Common myeloid progenitor, CD34-positive (primary cell): ENCODE measurements at regions not wholly inside any gene's neighbourhood (a gene's known extent, or its start where the extent isn't known, plus 50 kb on each side); places are given as distances from the start of the nearest gene placed in this dataset.

ENCODE experiments used
- CTCF ChIA-PET: fragments of 350-600 bp; sonication (Branson Sonifier 250); formaldehyde crosslinking; loops from one replicate; lab custom pipeline; 2021; ENCODE audit warnings: antibody characterized with exemption; lab: Charles Lee
- POLR2A ChIA-PET: fragments of 350-600 bp; sonication (Branson Sonifier 250); formaldehyde crosslinking; loops from one replicate; lab custom pipeline; 2021; ENCODE audit warnings: antibody characterized with exemption; lab: Charles Lee
- DNase-seq, 3 donors: peaks; one replicate each; pipeline versions ENCODE4 v3.0.0 to v3.0.0-alpha.2; 2013
- H3K27ac ChIP-seq, 2 experiments: 1 replicate in 1 of 2; 2 replicates in 1 of 2; pipeline ENCODE4 v1.7.0; 2013; ENCODE audit warnings: inconsistent platforms in 2 of 2, low read length in 2 of 2, mild to moderate bottlenecking in 2 of 2, low read depth in 1 of 2, moderate library complexity in 1 of 2; ENCODE audit not compliant: severe bottlenecking in 2 of 2, insufficient read depth in 1 of 2, poor library complexity in 1 of 2
- H3K27me3 ChIP-seq, 5 experiments: replicated peaks in 2 of 5; 1 replicate in 3 of 5; 2 replicates in 2 of 5; pipeline versions ENCODE4 v1.6.1 to v1.7.0; 2013; ENCODE audit warnings: low read length in 4 of 5, mild to moderate bottlenecking in 2 of 5, moderate library complexity in 2 of 5, inconsistent platforms in 1 of 5; ENCODE audit not compliant: insufficient read depth in 5 of 5, control insufficient read depth in 4 of 5
- H3K36me3 ChIP-seq, 4 experiments: 1 replicate in 2 of 4; 2 replicates in 2 of 4; pipeline versions ENCODE4 v1.6.1 to v1.7.0; 2013; ENCODE audit warnings: low read length in 3 of 4, control low read depth in 1 of 4, mild to moderate bottlenecking in 1 of 4; ENCODE audit not compliant: control insufficient read depth in 4 of 4, insufficient read depth in 4 of 4
- H3K4me1 ChIP-seq, 4 experiments: 1 replicate in 3 of 4; 2 replicates in 1 of 4; pipeline versions ENCODE4 v1.6.1 to v1.7.1; 2013; ENCODE audit warnings: low read length in 3 of 4, mild to moderate bottlenecking in 3 of 4, control low read depth in 1 of 4, inconsistent platforms in 1 of 4, moderate library complexity in 1 of 4; ENCODE audit not compliant: control insufficient read depth in 4 of 4, insufficient read depth in 4 of 4; ENCODE audit errors: control extremely low read depth in 1 of 4
- H3K4me3 ChIP-seq, 7 experiments: 1 replicate in 4 of 7; 2 replicates in 3 of 7; pipeline versions ENCODE4 v1.5.1 to v1.7.0; 2013; ENCODE audit warnings: mild to moderate bottlenecking in 7 of 7, low read length in 6 of 7, moderate library complexity in 6 of 7, inconsistent platforms in 2 of 7, low read depth in 2 of 7, control low read depth in 1 of 7; ENCODE audit not compliant: insufficient read depth in 4 of 7, control insufficient read depth in 1 of 7; ENCODE audit errors: extremely low read depth in 1 of 7
- H3K9me3 ChIP-seq, 5 experiments: 1 replicate in 4 of 5; 2 replicates in 1 of 5; pipeline versions ENCODE4 v1.6.1 to v1.7.1; 2013; ENCODE audit warnings: low read length in 4 of 5, mild to moderate bottlenecking in 2 of 5, inconsistent platforms in 1 of 5, low read depth in 1 of 5, moderate library complexity in 1 of 5; ENCODE audit not compliant: control insufficient read depth in 4 of 5, insufficient read depth in 2 of 5; ENCODE audit errors: control extremely low read depth in 1 of 5
- WGBS: methylation state at CpG from one replicate; pipeline ENCODE4 v1.1.5; 2013; ENCODE audit not compliant: insufficient coverage; 5-methylcytosine and 5-hydroxymethylcytosine counted together

DNA sequence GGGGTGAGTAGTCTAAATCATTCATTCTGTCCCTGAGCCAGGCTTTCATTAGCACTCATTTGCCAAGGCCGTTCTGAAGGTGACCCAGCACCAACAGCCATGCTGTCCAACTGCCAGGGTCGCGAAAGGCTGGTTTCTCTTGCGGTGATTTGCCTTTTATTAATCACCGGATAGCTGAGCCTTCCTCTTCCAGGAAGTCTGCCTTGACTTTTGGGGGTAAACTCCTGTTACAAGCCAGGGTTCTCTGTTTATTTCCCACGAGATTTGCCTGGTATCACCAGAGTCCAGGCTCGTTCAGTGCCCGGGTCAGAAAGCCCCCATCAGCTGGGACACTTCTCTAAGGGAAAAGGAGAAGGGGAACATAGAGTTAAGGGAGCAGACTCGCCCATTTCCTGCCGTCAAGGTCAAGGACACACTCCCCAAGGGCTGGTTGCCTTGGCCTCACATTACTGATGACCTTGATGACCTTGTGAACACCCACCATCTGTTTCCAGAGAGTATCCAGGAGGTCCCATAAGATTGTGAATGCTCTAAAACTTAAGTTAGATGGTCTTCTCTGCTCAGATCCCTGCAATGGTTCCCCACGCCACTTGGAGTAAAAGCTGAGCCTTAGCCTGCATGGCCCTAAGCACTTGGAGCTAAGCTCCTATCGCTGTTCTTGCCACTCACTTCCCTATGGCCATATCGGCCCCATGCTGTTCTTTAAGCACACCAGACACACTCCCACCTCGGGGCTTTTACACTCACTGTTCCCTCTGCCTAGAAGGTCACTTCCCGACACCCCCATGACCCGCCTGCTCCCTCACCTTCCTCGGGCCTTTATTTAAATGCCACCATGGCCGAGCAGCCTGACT lies 96.0 kb upstream of the EPCAM start:
- ChIA-PET POLR2A (interaction anchor here (0.6 kb wide), 1 partner anchor 12 kb away, joined by 3 read pairs; no protein-coding TSS in a partner anchor), CTCF (interaction anchor here (0.6 to 7.6 kb wide), 16 partner anchors 9 to 320 kb away, joined by 3 to 43 read pairs (median 4); no protein-coding TSS in a partner anchor)
- H3K27me3 ChIP-seq, result no peaks in the 10 kb centered on the region
- no peak overlapping the region for H3K27ac ChIP-seq
- H3K9me3 ChIP-seq, result no peaks in the 10 kb centered on the region
- peaks cover 0 to 11% (median 9%) of the 10 kb centered on the region in 4 experiments for H3K4me1 ChIP-seq
- no peak for DNase-seq
- H3K36me3 ChIP-seq, result no peaks in the 10 kb centered on the region
- 85% methylated on average over 17 of the region's 18 CpGs for WGBS
- peak overlapping the region in 2 of 7 experiments; percentile 64 to 70 for H3K4me3 ChIP-seq

DNA sequence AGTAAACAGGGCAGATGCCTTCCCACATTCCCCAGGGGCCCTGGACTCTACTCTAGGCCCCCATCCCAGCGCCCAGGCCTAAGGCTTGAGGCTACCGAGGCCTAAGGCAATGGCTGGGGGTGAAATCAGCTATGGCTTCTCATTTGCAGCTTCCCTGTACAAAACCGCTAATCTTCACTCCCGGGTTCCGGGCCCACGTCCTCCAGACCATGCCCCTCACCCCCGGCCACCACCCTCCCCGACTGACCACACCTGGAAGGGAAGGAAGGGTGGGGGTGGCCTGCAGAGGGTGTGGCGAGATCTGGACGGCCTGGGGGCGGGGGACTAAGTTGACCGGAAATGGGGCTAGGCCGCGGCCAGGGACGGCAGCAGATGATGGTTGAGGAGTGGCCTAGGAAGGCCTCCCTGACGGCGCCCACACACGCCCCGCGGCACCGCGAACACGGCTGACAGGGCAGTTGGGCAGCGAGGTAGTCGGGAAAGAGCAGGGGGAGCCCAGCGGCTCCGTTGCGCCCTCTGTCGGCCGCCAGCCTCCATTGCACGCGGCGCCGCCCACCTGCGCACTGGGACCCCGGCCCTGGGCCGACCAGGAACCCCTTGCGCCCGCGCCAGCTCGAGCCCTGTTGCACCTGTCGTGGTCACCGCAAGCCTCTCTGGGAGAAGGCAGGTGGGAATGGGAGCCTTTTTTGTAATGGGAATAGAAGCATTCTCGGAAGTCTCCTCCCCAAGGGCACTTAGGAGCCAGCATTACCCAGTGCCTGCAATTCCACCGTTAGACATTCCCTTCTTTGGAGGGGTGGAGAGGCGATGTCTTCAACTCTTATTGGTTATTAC lies 95.9 kb upstream of the CALM2 start:
- CTCF ChIA-PET, result interaction anchor here (0.6 to 7.6 kb wide), 17 partner anchors 10 to 319 kb away, joined by 3 to 43 read pairs (median 3); no protein-coding TSS in a partner anchor
- peak; percentile 35 to 60 (median 58) for DNase-seq
- POLR2A ChIA-PET, result interaction anchor here (1.6 kb wide), 1 partner anchor 93 kb away, joined by 4 read pairs; no protein-coding TSS in a partner anchor
- H3K27me3 ChIP-seq, result no peaks in the 10 kb centered on the region
- H3K27ac ChIP-seq, result no peak overlapping the region
- H3K36me3 ChIP-seq, result no peaks in the 10 kb centered on the region
- H3K9me3 ChIP-seq, result no peaks in the 10 kb centered on the region
- WGBS, result 2% methylated on average over 32 of the region's 46 CpGs
- H3K4me1 ChIP-seq, result peaks cover 0 to 11% (median 9%) of the 10 kb centered on the region in 4 experiments
- peak overlapping the region; percentile 6 to 70 (median 53) for H3K4me3 ChIP-seq

DNA sequence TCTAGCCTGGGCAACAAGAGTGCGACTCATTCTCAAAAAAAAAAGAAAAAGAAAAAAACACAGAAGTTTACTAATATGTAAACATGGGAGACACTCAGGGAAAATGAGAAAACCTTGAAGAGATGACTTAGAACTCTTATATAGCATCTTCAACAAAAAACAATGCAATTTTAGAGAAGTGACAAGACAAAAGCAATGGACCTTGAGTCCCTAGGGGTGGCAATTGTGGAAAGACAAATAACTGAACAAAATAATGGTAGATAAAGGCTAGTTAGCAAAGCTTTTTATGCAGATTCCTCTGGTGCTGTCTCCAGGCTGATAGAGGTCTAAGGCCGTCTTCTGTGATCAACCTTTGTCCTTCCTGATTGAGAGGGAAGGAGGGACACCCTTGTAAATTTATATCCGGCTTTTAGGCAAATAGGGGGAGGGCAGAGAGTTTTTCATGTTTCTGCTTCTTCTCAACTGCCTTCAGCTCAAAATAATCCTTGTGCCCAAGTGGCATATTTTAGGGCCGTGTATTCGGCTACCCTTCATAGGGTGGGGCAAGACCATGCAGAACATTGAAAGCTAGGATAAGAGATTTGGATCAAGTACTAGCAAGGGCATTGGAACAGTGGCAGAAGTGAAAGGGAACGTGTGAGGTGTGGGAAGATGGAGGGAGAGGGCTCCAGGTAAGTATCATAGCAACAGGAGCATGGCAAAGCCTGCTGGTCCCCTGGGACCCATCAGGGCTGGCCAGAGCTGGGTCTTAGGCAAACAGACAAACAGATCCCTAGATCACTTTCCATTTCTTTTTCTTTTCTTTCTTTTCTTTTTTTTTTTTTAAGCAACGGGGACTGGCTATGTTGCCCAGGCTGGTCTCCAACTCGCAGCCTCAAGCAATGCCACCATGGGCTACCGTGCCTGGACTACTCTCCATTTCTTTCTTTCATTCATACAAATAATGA lies 95.0 kb upstream of the CALM2 start:
- no peaks in the 10 kb centered on the region for H3K27me3 ChIP-seq
- ChIA-PET POLR2A (interaction anchor here (1.6 kb wide), 1 partner anchor 92 kb away, joined by 4 read pairs; no protein-coding TSS in a partner anchor), CTCF (interaction anchor here (0.6 to 7.6 kb wide), 13 partner anchors 9 to 228 kb away, joined by 3 to 43 read pairs (median 3); no protein-coding TSS in a partner anchor)
- no peaks in the 10 kb centered on the region for H3K36me3 ChIP-seq
- WGBS, result 95% methylated on average over 5 of the region's 9 CpGs
- H3K4me1 ChIP-seq, result peaks cover 0 to 11% (median 9%) of the 10 kb centered on the region in 4 experiments
- no peak overlapping the region for H3K4me3 ChIP-seq
- DNase-seq, result no peak
- H3K27ac ChIP-seq, result no peak overlapping the region
- no peaks in the 10 kb centered on the region for H3K9me3 ChIP-seq

DNA sequence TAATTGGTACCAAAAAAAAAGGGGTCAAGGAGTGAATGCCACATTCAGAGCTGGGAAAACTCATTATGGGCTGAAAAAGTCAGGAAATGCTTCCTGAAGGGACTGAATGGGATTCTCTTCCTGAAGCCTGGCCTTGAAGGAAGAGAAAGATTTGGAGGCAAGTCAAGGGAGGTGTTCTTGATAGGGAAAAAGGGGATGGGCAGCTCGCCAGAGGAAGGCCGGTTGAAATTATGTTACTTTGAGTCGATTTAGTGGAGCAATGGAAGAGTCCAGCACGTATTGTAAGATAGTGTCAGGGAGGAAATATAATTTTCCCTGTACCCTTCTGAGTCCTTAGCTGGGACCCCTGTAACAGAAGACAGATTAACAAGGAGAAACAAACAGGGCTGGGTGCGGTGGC lies 94.1 kb upstream of the CALM2 start:
- Histone ChIP-seq H3K36me3 (no peaks in the 10 kb centered on the region), H3K9me3 (no peaks in the 10 kb centered on the region), H3K4me1 (peaks cover 0 to 12% (median 10%) of the 10 kb centered on the region in 4 experiments), H3K4me3 (no peak overlapping the region), H3K27me3 (no peaks in the 10 kb centered on the region), H3K27ac (no peak overlapping the region)
- ChIA-PET CTCF (interaction anchor here (7.6 kb wide), 1 partner anchor 51 kb away, joined by 43 read pairs; no protein-coding TSS in a partner anchor), POLR2A (no interaction called here)
- no peak for DNase-seq
- WGBS, result 100% methylated on average over 4 of the region's 5 CpGs

DNA sequence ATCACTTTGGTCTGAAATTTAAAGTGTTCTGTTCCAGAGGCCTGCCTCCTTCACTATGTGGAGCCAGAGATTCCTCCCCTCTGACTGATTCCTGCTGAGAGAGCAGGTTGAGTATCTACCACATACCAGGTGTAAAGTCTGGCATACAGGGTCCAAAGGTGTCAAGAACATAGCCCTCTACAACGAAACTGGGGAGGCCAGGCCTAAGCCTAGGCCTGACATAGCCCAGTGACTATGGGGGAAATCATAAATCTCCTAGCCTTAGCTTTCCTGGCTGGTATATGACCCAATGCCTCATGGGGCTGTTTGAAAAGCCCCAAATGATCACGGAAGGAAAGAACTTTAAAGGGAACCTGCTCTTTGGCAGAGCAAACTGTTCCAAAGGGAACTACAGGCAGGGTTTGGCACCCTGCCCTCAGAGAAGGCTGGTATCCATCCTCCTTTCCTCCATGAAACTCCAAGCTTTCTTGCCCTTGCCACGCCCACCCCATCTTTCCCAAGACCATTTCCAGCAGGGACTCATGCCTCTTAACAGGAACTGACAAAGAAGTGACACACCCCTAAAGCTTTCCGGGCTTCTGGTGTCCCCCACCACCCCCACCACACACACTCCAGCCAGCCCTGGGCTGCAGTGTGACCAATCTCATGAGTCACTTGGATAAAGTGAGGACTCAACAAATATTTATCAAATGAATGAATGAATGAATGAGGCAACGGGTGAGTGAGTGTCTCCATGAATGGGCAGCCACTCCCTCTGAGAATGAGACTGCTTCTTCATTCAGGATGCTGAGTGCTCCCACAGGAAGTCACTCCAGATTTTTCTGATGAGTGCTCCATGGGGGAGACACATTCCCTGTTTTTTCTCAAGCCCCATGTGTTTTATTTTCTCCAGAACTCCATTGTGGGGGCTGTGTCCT lies 93.3 kb upstream of the CALM2 start:
- WGBS, result 76% methylated on average over 3 of the region's 5 CpGs
- ChIA-PET POLR2A (no interaction called here), CTCF (no interaction called here)
- no peak overlapping the region for H3K4me3 ChIP-seq
- H3K27me3 ChIP-seq, result no peaks in the 10 kb centered on the region
- DNase-seq, result peak in 1 of 3 donors; percentile 22
- no peak overlapping the region for H3K27ac ChIP-seq
- H3K36me3 ChIP-seq, result no peaks in the 10 kb centered on the region
- H3K4me1 ChIP-seq, result peaks cover 0 to 12% (median 10%) of the 10 kb centered on the region in 4 experiments
- H3K9me3 ChIP-seq, result no peaks in the 10 kb centered on the region
